Esophagus squamous epithelium (tissue), 4 donors: ENCODE measurements at regions not wholly inside any gene's neighbourhood (a gene's known extent, or its start where the extent isn't known, plus 50 kb on each side); places are given as distances from the start of the nearest gene placed in this dataset.

Source experiments
- CTCF ChIP-seq, 6 experiments: fragments of 450-650 bp in 4 of 6; fragments of 200-600 bp in 2 of 6; sonication (generic) in 2 of 6; IDR thresholded peaks; one replicate each; pipeline ENCODE4 v1.5.1; 2016 to 2019; ENCODE audit warnings: antibody characterized with exemption in 6 of 6, mild to moderate bottlenecking in 4 of 6, moderate library complexity in 4 of 6
- POLR2A ChIP-seq, 4 donors: fragments of 450-650 bp; IDR thresholded peaks; one replicate each; pipeline ENCODE4 v1.6.1; 2017; ENCODE audit warnings: antibody characterized with exemption in 4 of 4, mild to moderate bottlenecking in 4 of 4, moderate library complexity in 3 of 4

- TF ChIP-seq CTCF (IDR thresholded peaks at IDR 0.05), result no peak
- no peak for TF ChIP-seq POLR2A (IDR thresholded peaks at IDR 0.05)
Measured at GRCh38 chr4:158958489-158959270, 144.2 kb upstream of the RAPGEF2 start.
